ENCODE measurements at regions not wholly inside any gene's neighbourhood (a gene's known extent, or its start where the extent isn't known, plus 50 kb on each side); places are given as distances from the start of the nearest gene placed in this dataset.

GRCh38 chr9:649128-650074 lies 192.1 kb upstream of the DMRT1 start:
- no peaks in the 10 kb centered on the region for H3K79me2 ChIP-seq (ENCODE audit: insufficient read depth, low read length)
- no peak overlapping the region for H3K9ac ChIP-seq (ENCODE audit: insufficient read depth, low read depth, low read length)
- no peak overlapping the region for H3K27ac ChIP-seq (ENCODE audit: extremely low read length, insufficient read depth, low read length)
- H3K27me3 ChIP-seq (ENCODE audit: control insufficient read depth in 1 of 2, insufficient read depth in 2 of 2, low read length in 2 of 2) = no peaks in the 10 kb centered on the region
- FAIRE-seq (no peak), DNase-seq (ENCODE audit: low spot score) (no peak), ATAC-seq (no peak)
- no peak overlapping the region for H3K4me2 ChIP-seq (ENCODE audit: low read depth, low read length)
- no TSS peak for BruUV-seq (replicated peaks)
- H3K4me3 ChIP-seq (replicated peaks in 1 of 3; ENCODE audit: insufficient read depth in 1 of 3, low read depth in 2 of 3, low read length in 3 of 3) = no peak overlapping the region
- no peak overlapping the region for H2AFZ ChIP-seq (ENCODE audit: low read length)
- in situ Hi-C loops (cut with HindIII; ENCODE audit: extremely low pct_ligation_motif_present, low pct_unique_long_range_greater_than_20kb) (no loop called here), intact Hi-C loops (cut with micrococcal nuclease; ENCODE audit: unreplicated experiment) (no loop called here)
- ChIA-PET POLR2A (no interaction called here), CTCF (ENCODE audit: low intra/inter-chr PET ratio, low total read pairs) (no interaction called here)
- 0 out of 2 replicates have a peak, but pooled peaks cover 6% of the 10 kb centered on the region for H3K4me1 ChIP-seq (ENCODE audit: insufficient read depth, low read length)
- H3K36me3 ChIP-seq (replicated peaks in 1 of 2; ENCODE audit: control insufficient read depth in 1 of 2, insufficient read depth in 2 of 2, low read length in 2 of 2) = no peaks in the 10 kb centered on the region
- no peak for TF ChIP-seq SNRNP70 (IDR thresholded peaks at IDR 0.05; ENCODE audit: low read depth, low read length)
- TF ChIP-seq FOXK2 (IDR thresholded peaks at IDR 0.05) = no peak
- no peak for TF ChIP-seq ZNF441 (CRISPR knock-in tag; IDR thresholded peaks at IDR 0.05; ENCODE audit: borderline replicate concordance)
- no peak for TF ChIP-seq EP300 (IDR thresholded peaks at IDR 0.05; ENCODE audit: low read depth in 2 of 2, low read length in 2 of 2)
- TF ChIP-seq EP300 (CRISPR knock-in tag; IDR thresholded peaks at IDR 0.05; ENCODE audit: borderline replicate concordance) = no peak
- TF ChIP-seq ARNTL (CRISPR knock-in tag; IDR thresholded peaks at IDR 0.05) = no peak
- TF ChIP-seq TOE1 (CRISPR knock-in tag; IDR thresholded peaks at IDR 0.05) = no peak
- TF ChIP-seq MXD1 (CRISPR knock-in tag; IDR thresholded peaks at IDR 0.05) = no peak
- TF ChIP-seq PTBP1 (IDR thresholded peaks at IDR 0.05; ENCODE audit: low read depth, low read length, poor library complexity, severe bottlenecking) = no peak
- TF ChIP-seq SMARCE1 (IDR thresholded peaks at IDR 0.05; ENCODE audit: borderline replicate concordance) = no peak
- no peak for TF ChIP-seq NFATC3 (CRISPR knock-in tag; IDR thresholded peaks at IDR 0.05)
- no peak for TF ChIP-seq ZNF281 (CRISPR knock-in tag; IDR thresholded peaks at IDR 0.05; ENCODE audit: borderline replicate concordance)
- TF ChIP-seq ZSCAN31 (CRISPR knock-in tag; IDR thresholded peaks at IDR 0.05; ENCODE audit: low read depth) = no peak
- TF ChIP-seq ZNF17 (CRISPR knock-in tag; IDR thresholded peaks at IDR 0.05) = no peak
- TF ChIP-seq ATM (IDR thresholded peaks at IDR 0.05; ENCODE audit: borderline replicate concordance) = no peak
- TF ChIP-seq ZNF776 (CRISPR knock-in tag; IDR thresholded peaks at IDR 0.05) = no peak
- TF ChIP-seq MXD4 (CRISPR knock-in tag; IDR thresholded peaks at IDR 0.05) = no peak
- TF ChIP-seq ZNF263 (CRISPR knock-in tag; IDR thresholded peaks at IDR 0.05) = no peak
- TF ChIP-seq ZBTB46 (CRISPR knock-in tag; IDR thresholded peaks at IDR 0.05; ENCODE audit: borderline replicate concordance) = no peak
- no peak for TF ChIP-seq ZNF7 (CRISPR knock-in tag; IDR thresholded peaks at IDR 0.05)
- TF ChIP-seq ZNF20 (CRISPR knock-in tag; IDR thresholded peaks at IDR 0.05) = no peak
- no peaks in the 10 kb centered on the region for H4K20me1 ChIP-seq (ENCODE audit: insufficient read depth, low read length)
- H3K9me3 ChIP-seq (ENCODE audit: low read length) = no peaks in the 10 kb centered on the region
- WGBS (ENCODE audit: low lambda C conversion rate) = 87% methylated on average over 9 of the region's 9 CpGs

Data from HepG2 (cell line).